HCT116 (cell line): ENCODE measurements at regions not wholly inside any gene's neighbourhood (a gene's known extent, or its start where the extent isn't known, plus 50 kb on each side); places are given as distances from the start of the nearest gene placed in this dataset.
A peak's percentile ranks its signal among the peaks of the same experiment; 100 is the strongest.

Experiments used
- ATAC-seq: fragments of 200-7000 bp; cut with Tn5 transposase; 2 replicates; pipeline ENCODE4 v1.9.1; 2020; ENCODE audit warnings: mild to moderate bottlenecking, moderate library complexity
- BruUV-seq: library from RNA; stranded (reverse); fragments of 400-500 nt; replicated peaks from 2 replicates; lab custom pipeline; 2021; lab: Mats Ljungman, UMichigan
- CTCF ChIA-PET: fragments of 300-600 bp; sonication (Branson Sonifier 250); formaldehyde crosslinking; loops from one replicate; lab custom pipeline; 2021; ENCODE audit warnings: antibody characterized with exemption; lab: Charles Lee
- POLR2A ChIA-PET: fragments of 300-600, 350-600 bp; sonication (Branson Sonifier 250); formaldehyde crosslinking; loops from one replicate; lab custom pipeline; 2021; ENCODE audit warnings: antibody characterized with exemption; lab: Charles Lee
- RAD21 ChIA-PET, 2 experiments: fragments of 300-600 bp; sonication (Branson Sonifier 250); formaldehyde crosslinking; loops; one replicate each; lab custom pipeline; 2023; ENCODE audit warnings: low total read pairs in 2 of 2; ENCODE audit not compliant: uncharacterized antibody in 2 of 2, unreplicated experiment in 2 of 2, low non-redundant PET in 1 of 2; lab: Charles Lee
- DNase-seq: peaks from one replicate; pipeline ENCODE4 v3.0.0-alpha.2; 2010; ENCODE audit warnings: low read depth, low spot score
- H2AFZ ChIP-seq: fragments of 200-600 bp; shearing (Covaris generic), sonication (generic); 2 replicates; pipeline ENCODE4 v1.6.1; 2017; ENCODE audit warnings: low read depth, mixed run types, mixed read lengths, antibody characterized with exemption, low read length; ENCODE audit not compliant: poor library complexity, severe bottlenecking
- H3K27ac ChIP-seq: 2 replicates; pipeline ENCODE4 v1.5.1; 2012; ENCODE audit warnings: low read depth, low read length
- H3K27me3 ChIP-seq: fragments of 200-600 bp; sonication (generic); 2 replicates; pipeline ENCODE4 v1.6.1; 2016; ENCODE audit warnings: mixed run types, low read length, mixed read lengths; ENCODE audit not compliant: insufficient read depth
- H3K36me3 ChIP-seq, 2 experiments: fragments of 200-500 bp in 1 of 2; fragments of 200-600 bp in 1 of 2; sonication (Bioruptor generic) in 1 of 2; sonication (generic) in 1 of 2; 2 replicates each; pipeline versions ENCODE4 v1.5.1 to v1.6.1; 2014 to 2016; ENCODE audit warnings: low read length in 2 of 2, inconsistent platforms in 1 of 2, mixed read lengths in 1 of 2, mixed run types in 1 of 2; ENCODE audit not compliant: insufficient read depth in 2 of 2, control insufficient read depth in 1 of 2
- H3K4me1 ChIP-seq, 2 experiments: fragments of 200-600 bp in 1 of 2; sonication (generic) in 1 of 2; 2 replicates each; pipeline versions ENCODE4 v1.5.1 to v1.6.1; 2012 to 2017; ENCODE audit warnings: low read length in 2 of 2, inconsistent platforms in 1 of 2, mild to moderate bottlenecking in 1 of 2, mixed read lengths in 1 of 2, mixed run types in 1 of 2, moderate library complexity in 1 of 2; ENCODE audit not compliant: insufficient read depth in 2 of 2, control insufficient read depth in 1 of 2
- H3K4me2 ChIP-seq: fragments of 200-600 bp; sonication (generic); 2 replicates; pipeline ENCODE4 v1.6.1; 2017; ENCODE audit warnings: mixed run types, low read length, mixed read lengths
- H3K4me3 ChIP-seq, 2 experiments: fragments of 200-600 bp in 1 of 2; sonication (generic) in 1 of 2; replicated peaks in 1 of 2; 2 replicates each; pipeline ENCODE4 v1.5.1; 2011 to 2016; ENCODE audit warnings: low read length in 2 of 2, control low read depth in 1 of 2, low read depth in 1 of 2, mild to moderate bottlenecking in 1 of 2, mixed read lengths in 1 of 2, mixed run types in 1 of 2
- H3K79me2 ChIP-seq: fragments of 200-600 bp; sonication (generic); 2 replicates; pipeline ENCODE4 v1.6.1; 2017; ENCODE audit warnings: mild to moderate bottlenecking, mixed run types, low read length, moderate library complexity, mixed read lengths; ENCODE audit not compliant: insufficient read depth
- H3K9ac ChIP-seq: fragments of 200-600 bp; sonication (generic); 2 replicates; pipeline ENCODE4 v1.6.1; 2016; ENCODE audit warnings: low read length, mixed read lengths
- H3K9me2 ChIP-seq: fragments of 200-600 bp; sonication (generic), shearing (Covaris generic); 2 replicates; pipeline ENCODE4 v1.6.1; 2017; ENCODE audit warnings: mixed run types, mild to moderate bottlenecking, moderate library complexity; ENCODE audit not compliant: insufficient read depth
- H3K9me3 ChIP-seq, 2 experiments: fragments of 200-500 bp in 1 of 2; fragments of 200-600 bp in 1 of 2; sonication (Bioruptor generic) in 1 of 2; sonication (generic) in 1 of 2; 2 replicates each; pipeline ENCODE4 v1.6.1; 2014 to 2017; ENCODE audit warnings: low read length in 2 of 2, mixed read lengths in 2 of 2, inconsistent platforms in 1 of 2, low read depth in 1 of 2, mild to moderate bottlenecking in 1 of 2, mixed run types in 1 of 2, moderate library complexity in 1 of 2; ENCODE audit not compliant: control insufficient read depth in 1 of 2, insufficient read depth in 1 of 2
- H4K20me1 ChIP-seq: fragments of 200-600 bp; sonication (generic), shearing (Covaris generic); 2 replicates; pipeline ENCODE4 v1.6.1; 2017; ENCODE audit warnings: mixed run types, mild to moderate bottlenecking, moderate library complexity; ENCODE audit not compliant: insufficient read depth
- CEBPB ChIP-seq: IDR thresholded peaks from 2 replicates; pipeline ENCODE4 v1.6.1; 2012; ENCODE audit warnings: low read depth
- EGR1 ChIP-seq: IDR thresholded peaks from 2 replicates; pipeline ENCODE4 v1.6.1; 2012; ENCODE audit warnings: low read depth
- EZH2phosphoT487 ChIP-seq: fragments of 200-600 bp; IDR thresholded peaks from 2 replicates; pipeline ENCODE4 v1.6.1; 2018; ENCODE audit warnings: antibody characterized with exemption, borderline replicate concordance
- FOSL1 ChIP-seq: IDR thresholded peaks from 2 replicates; pipeline ENCODE4 v1.6.1; 2012; ENCODE audit warnings: low read depth
- POLR2A ChIP-seq: IDR thresholded peaks from 2 replicates; pipeline ENCODE4 v1.7.0; 2011; ENCODE audit warnings: borderline replicate concordance; ENCODE audit not compliant: insufficient read depth, insufficient read length; ENCODE audit errors: extremely low read depth
- POLR2AphosphoS5 ChIP-seq: IDR thresholded peaks from 2 replicates; pipeline ENCODE4 v1.6.1; 2011; ENCODE audit warnings: mild to moderate bottlenecking, low read depth, low read length, moderate library complexity
- SIN3A ChIP-seq: IDR thresholded peaks from 2 replicates; pipeline ENCODE4 v1.6.1; 2012; ENCODE audit warnings: low read depth
- SP1 ChIP-seq: IDR thresholded peaks from 2 replicates; pipeline ENCODE4 v1.6.1; 2012; ENCODE audit warnings: low read depth
- SRF ChIP-seq: IDR thresholded peaks from 2 replicates; pipeline ENCODE4 v1.6.1; 2012; ENCODE audit warnings: low read depth
- TCF7L2 ChIP-seq: IDR thresholded peaks from 2 replicates; pipeline ENCODE4 v1.7.0; 2011; ENCODE audit warnings: borderline replicate concordance, inconsistent platforms; ENCODE audit not compliant: insufficient read depth, insufficient read length; ENCODE audit errors: extremely low read depth
- YY1 ChIP-seq: IDR thresholded peaks from 2 replicates; pipeline ENCODE4 v1.6.1; 2011; ENCODE audit warnings: low read length, low read depth, moderate library complexity, mild to moderate bottlenecking; ENCODE audit not compliant: insufficient replicate concordance; ENCODE audit errors: extremely low read depth
- ZFX ChIP-seq: fragments of 450-650 bp; IDR thresholded peaks from 2 replicates; pipeline ENCODE4 v1.6.1; 2017
- intact Hi-C: fragments of 100-400 bp; cut with micrococcal nuclease; formaldehyde crosslinking; loops from 2 replicates; pipeline ENCODE4 v1.10.0; 2022
- TF ChIP-seq, protein P1 (sequence below): IDR thresholded peaks from 2 replicates; pipeline ENCODE4 v1.6.1; 2012

DNA sequence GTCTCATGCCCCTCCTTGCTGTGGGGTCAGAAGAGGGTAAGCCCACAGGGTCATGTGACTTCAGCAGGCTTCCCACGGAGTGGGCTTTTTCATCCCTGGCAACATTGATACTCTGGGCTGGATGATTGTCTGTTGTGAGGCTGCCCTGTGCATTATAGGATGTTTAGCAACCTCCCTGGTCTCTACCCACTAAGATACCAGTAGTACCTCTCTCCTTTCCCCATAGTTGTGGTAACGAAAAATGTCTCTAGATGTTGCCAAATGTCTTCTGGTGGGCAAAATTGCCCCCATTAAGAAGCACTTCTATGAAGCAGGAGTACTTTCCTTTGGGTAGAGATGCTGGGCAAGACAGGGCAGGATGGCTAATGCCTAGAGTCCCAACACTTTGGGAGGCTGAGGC is 232.5 kb upstream of the ZNF217 start:
- ChIA-PET CTCF (no interaction called here), POLR2A (no interaction called here), RAD21 (no interaction called here)
- intact Hi-C loops, result no loop called here
- TF ChIP-seq SIN3A (no peak), POLR2A (no peak), CEBPB (no peak), ZFX (no peak), POLR2AphosphoS5 (no peak), FOSL1 (no peak), TCF7L2 (no peak), YY1 (no peak), SRF (no peak)
- TF ChIP-seq, protein P1, sequence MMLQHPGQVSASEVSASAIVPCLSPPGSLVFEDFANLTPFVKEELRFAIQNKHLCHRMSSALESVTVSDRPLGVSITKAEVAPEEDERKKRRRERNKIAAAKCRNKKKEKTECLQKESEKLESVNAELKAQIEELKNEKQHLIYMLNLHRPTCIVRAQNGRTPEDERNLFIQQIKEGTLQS, result no peak
- H3K9ac ChIP-seq, result no peak overlapping the region
- H2AFZ ChIP-seq, result peak overlapping the region; percentile 55
- H3K4me3 ChIP-seq, result no peak overlapping the region
- H4K20me1 ChIP-seq, result no peaks in the 10 kb centered on the region
- H3K27ac ChIP-seq, result no peak overlapping the region
- no peaks in the 10 kb centered on the region for H3K27me3 ChIP-seq
- no peaks in the 10 kb centered on the region for H3K9me3 ChIP-seq
- no peak overlapping the region for H3K4me2 ChIP-seq
- H3K4me1 ChIP-seq, result peaks cover 33 to 39% of the 10 kb centered on the region in 2 experiments
- no peak for DNase-seq
- no peaks in the 10 kb centered on the region for H3K79me2 ChIP-seq
- no peaks in the 10 kb centered on the region for H3K9me2 ChIP-seq
- no peaks in the 10 kb centered on the region for H3K36me3 ChIP-seq
- ATAC-seq, result no peak
- BruUV-seq, result no TSS peak

DNA sequence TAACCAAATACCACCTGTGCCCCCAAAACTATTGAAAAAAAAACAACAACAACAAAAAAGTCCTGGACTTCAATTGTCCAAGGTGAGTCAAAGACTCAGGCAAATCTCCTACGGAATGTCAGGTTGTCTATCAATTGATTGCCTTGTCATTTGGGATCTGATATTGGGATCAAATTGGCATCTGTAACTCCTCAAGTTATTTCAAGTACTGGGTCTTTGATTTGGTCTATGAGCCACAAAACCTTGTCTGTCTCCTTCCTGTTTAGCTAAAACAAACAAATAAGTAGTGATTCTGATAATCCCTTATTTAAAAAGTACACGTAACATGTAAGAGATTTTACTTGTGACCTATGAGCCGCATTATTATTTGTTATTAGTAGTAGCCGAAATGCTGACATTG is 231.6 kb upstream of the ZNF217 start:
- Histone ChIP-seq H2AFZ (no peak overlapping the region), H3K27ac (no peak overlapping the region), H3K9me2 (no peaks in the 10 kb centered on the region), H3K4me2 (no peak overlapping the region), H3K79me2 (no peaks in the 10 kb centered on the region), H4K20me1 (no peaks in the 10 kb centered on the region), H3K4me1 (peaks cover 30 to 34% of the 10 kb centered on the region in 2 experiments), H3K9me3 (no peaks in the 10 kb centered on the region), H3K27me3 (no peaks in the 10 kb centered on the region), H3K9ac (no peak overlapping the region), H3K36me3 (no peaks in the 10 kb centered on the region), H3K4me3 (no peak overlapping the region)
- TF ChIP-seq EGR1 (no peak), SP1 (no peak), EZH2phosphoT487 (no peak), ZFX (no peak)
- CTCF ChIA-PET, result no interaction called here
- POLR2A ChIA-PET, result interaction anchor here (1.2 kb wide), 1 partner anchor 212 kb away, joined by 4 read pairs; no protein-coding TSS in a partner anchor
- ATAC-seq (no peak), DNase-seq (no peak)
- BruUV-seq, result no TSS peak
- RAD21 ChIA-PET, result no interaction called here
- intact Hi-C loops, result no loop called here
